HG03039 (cell line): ENCODE measurements at regions not wholly inside any gene's neighbourhood (a gene's known extent, or its start where the extent isn't known, plus 50 kb on each side); places are given as distances from the start of the nearest gene placed in this dataset.
A peak's percentile ranks its signal among the peaks of the same experiment; 100 is the strongest.
"Not testable (repeated sequence)": the region's sequence is repeated elsewhere in the genome, so short reads cannot be mapped to it uniquely, and the experiment has no call there.

ENCODE experiments used
- ATAC-seq: cut with Tn5 transposase; IDR thresholded peaks from one replicate; pipeline ENCODE4 v1.9.1; 2021; ENCODE audit warnings: mild to moderate bottlenecking, moderate library complexity; ENCODE audit not compliant: unreplicated experiment

DNA sequence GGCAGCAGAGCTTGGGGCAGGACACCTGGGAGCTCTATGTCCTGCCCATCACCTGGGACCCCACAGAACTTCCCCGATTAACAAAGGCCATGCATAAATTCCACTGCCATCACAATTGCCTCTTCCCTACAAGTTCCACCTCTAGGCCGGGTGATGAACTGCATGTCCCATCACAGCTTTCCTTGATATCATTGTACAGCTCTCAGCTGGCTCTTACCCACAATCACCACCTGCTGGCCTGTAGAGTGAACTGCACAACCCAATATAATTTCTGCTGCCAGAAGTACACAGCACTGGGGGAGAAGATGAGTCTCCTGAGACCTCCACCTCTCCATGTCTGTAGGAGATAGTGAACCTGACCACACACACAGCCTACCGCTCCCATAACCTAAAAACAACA lies 285.0 kb upstream of the AADAT start:
- ATAC-seq, result peak; percentile 99

- ATAC-seq, result no peak
Observed at GRCh38 chr4:170348945-170349344, 259.2 kb upstream of the AADAT start.

DNA sequence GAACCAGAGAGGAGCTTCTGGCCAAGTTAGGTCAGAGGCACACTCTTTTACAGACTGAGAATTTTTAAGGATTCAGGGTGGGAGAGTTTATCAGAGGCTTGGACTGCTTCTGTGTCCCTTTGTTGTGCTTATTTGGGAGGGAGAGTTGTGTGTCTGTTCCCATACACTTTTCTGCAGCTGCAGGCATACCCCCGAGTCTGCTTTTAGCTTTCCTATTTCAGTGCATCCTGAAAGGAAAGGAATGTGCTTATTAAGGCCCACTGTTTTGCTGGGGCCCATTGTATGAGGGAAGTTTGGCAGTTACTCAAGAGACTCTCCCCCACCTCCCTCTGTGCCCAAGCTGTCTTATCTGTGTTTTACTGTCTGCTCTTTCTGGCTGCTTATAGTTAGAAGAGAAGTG lies 257.4 kb upstream of the AADAT start:
- ATAC-seq, result not testable (repeated sequence)

- ATAC-seq, result no peak
Observed at GRCh38 chr4:170339522-170339921, 249.8 kb upstream of the AADAT start.

GRCh38 chr4:170336238-170336775 lies 246.6 kb upstream of the AADAT start:
- ATAC-seq, result peak; percentile 98

- ATAC-seq, result no peak
Observed at GRCh38 chr4:170325599-170325998, 235.8 kb upstream of the AADAT start.

DNA sequence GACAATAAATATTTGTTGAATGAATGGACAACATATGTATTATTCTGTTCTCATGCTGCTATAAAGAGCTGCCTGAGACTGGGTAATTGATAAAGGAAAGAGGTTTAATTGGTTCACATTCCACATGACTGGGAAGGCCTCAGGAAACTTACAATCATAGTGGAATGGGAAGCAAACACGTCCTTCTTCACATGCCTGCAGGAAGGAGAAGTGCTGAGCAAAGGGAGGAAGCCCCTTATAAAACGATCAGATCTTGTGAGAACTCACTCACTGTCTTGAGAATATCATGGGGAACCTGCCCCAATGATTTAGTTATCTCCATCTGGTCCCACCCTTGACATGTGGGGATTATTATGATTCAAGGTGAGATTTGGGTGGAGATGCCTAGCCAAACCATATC lies 233.9 kb upstream of the AADAT start:
- ATAC-seq, result no peak

DNA sequence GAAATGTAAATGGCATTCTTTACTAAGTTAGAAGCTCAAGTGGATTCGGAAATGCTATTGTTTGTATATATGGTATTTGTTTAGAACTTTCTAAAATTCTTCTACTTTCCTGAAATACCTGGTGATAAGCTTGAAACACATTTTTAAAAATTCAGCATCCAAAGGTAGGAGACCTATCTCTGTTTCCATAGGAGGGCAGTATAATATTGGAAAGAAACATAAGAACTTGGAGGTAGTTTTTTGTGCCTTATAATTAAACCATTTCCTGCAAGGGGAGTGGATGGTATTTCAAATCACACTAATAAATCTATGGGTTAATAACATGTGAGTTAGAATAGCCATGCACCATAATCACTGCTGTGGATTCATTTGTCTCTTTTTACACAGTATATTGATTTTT lies 217.4 kb upstream of the AADAT start:
- ATAC-seq, result no peak

- ATAC-seq, result no peak
Observed at GRCh38 chr4:170306208-170306607, 216.5 kb upstream of the AADAT start.

DNA sequence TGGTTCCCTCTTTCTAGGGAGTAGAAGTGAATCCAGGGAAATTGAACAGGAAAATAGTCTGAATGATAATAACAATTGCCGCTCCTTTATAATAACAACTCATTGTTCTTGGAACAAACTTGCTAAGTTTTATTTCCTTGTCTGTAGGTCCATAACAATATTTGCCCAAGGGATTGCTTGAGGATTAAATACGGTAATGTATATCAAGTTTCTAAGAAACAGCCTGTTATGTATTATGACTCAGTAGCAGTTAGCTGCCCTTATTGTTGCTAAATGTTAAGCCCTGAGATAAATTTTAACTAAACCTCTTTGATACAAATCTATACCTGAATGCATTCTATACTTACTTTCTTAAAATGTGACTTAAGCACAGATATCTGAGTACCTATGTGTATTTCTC lies 215.9 kb upstream of the AADAT start:
- ATAC-seq, result no peak

DNA sequence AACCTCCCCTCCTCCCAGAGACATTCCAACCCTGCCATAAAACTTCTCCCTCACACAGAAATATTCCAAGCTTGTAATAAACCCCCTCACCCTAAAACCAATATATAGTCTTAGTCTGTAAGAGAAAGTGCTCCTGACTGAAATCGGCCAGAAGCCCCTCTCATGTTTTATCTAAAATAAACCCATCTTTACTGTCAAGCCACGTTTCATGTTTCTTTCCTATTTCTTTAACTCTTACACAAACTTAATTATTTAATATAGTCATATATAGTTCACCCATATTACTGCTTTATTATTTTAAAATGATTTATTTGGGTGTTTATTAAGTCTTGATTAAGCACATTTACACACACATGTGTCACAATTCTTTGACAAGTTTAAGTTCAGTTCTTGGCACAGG lies 191.3 kb upstream of the AADAT start:
- ATAC-seq, result no peak

GRCh38 chr4:170278460-170278859 lies 188.7 kb upstream of the AADAT start:
- no peak for ATAC-seq

- no peak for ATAC-seq
Observed at GRCh38 chr4:170274616-170275015, 184.9 kb upstream of the AADAT start.

GRCh38 chr4:170272959-170273358 lies 183.2 kb upstream of the AADAT start:
- ATAC-seq, result no peak

DNA sequence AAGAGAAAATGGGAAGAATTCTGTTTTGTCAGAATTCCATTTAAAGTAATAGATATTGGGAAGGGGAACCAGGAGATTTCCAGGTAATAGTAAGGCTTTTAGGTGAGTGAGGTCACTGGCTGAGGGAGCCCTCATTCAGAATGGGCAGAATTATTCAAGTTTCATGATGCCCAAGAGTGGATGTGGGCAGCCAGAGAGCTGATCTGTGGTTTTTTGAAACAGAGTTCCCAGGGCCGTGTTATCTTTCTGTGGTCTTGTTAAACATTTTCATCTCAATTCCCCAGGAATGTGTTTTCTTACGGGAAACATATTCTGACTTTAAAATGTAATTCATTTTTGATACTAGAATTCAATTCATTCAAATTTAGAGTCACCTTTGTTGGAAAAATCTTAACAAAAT lies 182.0 kb upstream of the AADAT start:
- ATAC-seq, result no peak

- ATAC-seq, result no peak
Observed at GRCh38 chr4:170270628-170271027, 180.9 kb upstream of the AADAT start.

DNA sequence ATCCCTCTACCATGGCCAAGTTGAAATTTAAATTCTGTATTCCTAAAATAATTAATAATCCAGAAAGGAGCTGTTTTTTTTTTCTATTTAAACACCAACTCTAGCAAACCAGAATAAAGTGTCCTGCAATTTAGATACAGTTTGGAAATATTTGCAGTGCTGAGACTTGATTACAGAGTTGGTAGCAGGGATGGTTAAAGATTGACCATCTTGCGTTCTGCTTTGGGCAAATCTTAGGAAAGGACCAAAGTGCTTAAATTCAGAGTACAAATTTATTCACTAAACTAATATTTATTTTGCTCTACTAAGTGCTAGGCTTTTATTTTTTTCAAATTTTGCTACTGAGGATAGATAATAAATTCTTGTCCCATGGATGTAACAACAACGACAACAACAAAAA lies 180.2 kb upstream of the AADAT start:
- no peak for ATAC-seq

DNA sequence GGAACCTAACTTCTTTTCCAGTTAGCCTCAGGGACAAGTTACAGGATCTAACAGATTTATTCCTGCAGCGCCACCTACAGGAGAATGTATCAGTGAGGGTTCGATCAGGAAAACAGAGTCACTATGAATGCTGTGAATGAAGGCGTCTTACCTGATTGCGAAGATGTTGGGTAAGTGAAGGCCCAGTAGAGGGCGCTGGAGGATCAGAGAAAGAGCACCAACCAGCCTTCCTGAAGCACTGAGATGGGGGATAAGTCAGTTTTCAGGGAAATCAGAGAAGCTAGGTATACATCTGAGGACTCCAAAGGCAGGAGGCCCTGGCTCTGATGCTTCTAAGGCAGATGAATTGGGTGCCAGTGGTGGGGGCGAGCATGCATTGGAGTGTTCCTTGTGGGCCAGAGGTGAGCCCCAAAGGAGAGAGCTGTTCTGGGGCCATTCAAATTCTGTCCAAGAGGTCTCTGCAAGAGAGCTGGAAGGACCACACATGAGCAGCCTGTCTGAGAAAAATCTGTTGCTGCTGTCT lies 169.9 kb upstream of the AADAT start:
- ATAC-seq, result peak; percentile 98

DNA sequence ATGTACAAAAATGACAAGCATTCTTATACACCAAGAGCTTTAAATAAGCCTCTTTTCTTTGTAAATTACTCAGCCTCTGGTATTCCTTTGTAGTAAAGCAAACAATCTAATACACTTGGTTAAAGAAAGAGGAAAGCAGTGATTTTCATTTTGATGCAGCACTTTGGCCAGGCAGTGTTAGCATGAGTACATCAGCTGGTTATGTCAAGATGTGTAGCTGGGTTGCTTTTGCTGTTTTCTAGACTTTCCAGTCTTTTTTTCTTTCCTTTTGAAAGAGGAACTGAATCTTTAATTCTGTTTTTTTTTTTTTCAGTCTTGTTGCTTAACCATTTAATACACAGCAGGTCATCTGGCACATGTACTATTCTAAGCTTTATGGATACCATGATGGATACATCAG lies 167.1 kb upstream of the AADAT start:
- ATAC-seq, result no peak

DNA sequence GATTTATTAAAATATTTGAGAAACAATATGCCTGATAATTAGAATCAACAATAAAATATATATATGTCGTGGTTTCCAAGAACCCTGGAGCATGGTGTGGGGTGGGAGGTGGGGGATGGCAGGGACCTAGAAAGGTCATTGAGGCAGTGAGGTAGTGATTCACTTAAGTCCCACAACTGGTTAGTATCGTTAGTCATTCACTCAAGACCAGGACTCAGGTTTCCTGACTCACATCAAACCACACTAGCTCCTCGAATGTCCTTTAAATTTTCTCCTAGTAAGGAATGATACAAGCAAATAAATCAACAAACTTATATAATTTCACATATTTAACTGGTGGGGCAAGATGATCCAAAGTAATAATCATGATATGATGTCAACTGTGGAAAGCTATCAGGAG lies 158.8 kb upstream of the AADAT start:
- no peak for ATAC-seq

GRCh38 chr4:170248029-170248428 lies 158.3 kb upstream of the AADAT start:
- no peak for ATAC-seq

DNA sequence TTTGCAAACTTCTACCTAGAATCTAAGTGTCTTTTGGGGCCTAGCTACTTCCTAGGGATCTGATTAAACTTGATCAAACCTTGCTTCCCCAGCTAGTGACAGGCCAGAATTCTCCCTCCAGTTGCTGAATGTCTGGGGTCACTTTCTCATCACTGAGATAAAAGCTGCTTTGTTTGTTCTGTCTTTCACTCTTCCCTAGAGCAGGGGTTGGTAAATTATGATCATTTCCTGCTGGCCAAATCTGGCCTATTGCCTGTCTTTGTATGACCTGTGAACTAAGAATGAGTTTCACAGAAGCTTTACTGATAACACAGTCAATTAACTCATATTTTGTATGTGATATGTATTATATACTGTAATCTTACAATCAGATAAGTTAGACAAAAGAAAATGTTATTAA lies 157.8 kb upstream of the AADAT start:
- no peak for ATAC-seq

- ATAC-seq, result no peak
Observed at GRCh38 chr4:170243662-170244288, 154.0 kb upstream of the AADAT start.
